ENCODE measurements at regions not wholly inside any gene's neighbourhood (a gene's known extent, or its start where the extent isn't known, plus 50 kb on each side); places are given as distances from the start of the nearest gene placed in this dataset.

DNA sequence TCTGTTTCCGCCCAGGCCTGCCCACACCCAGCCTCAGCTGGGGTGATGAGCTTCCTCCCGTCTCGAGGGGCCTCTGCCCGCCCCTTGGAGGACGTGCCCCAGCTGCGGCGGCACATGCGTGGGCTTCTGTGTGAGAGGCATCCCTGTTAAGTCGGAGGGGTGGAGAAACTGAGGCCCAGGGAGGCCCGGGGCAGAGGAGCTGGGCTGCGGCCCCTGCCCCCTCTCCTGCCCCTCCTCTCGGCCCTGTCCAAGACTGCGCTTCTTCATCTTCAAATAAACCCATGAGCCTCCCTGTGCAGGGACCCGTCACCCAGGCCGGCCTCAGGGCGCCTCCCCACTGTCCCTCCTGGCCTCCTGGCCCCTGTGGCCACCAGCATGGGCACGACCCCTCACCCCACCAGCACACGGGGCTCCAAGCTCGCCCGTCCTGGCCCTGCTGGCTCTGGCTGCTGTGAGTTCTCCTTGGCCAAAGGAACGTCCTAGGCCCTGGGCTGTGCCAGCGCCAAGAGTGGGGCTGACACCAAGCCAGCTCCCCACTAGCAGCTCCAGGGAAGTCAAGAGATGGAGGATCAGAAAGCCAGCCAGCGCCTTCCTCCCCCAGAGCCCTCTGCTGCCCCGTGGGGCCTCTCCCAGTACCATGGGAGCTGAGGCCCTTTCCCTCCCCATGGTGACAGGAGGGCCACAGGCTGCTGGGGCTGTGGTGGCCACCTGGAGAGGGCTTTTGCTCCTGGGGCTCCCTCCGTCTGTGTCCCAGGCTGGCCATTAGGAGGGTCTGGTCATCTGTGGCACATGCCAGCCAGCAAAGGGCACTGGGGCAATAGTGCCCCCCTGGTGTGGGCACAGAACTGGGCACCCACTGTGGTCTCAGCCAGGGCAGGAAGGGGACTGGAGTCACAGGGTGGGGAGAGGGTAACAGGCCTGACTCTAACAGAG lies 180.4 kb downstream of the KIF26A start:
- DNase-seq (ENCODE audit: extremely low read depth in 1 of 2, low read depth in 1 of 2), result no peak

GRCh38 chr14:104319491-104320241 lies 181.3 kb downstream of the KIF26A start:
- DNase-seq (ENCODE audit: extremely low read depth in 1 of 2, low read depth in 1 of 2), result no peak

GRCh38 chr14:104320611-104321086 lies 182.3 kb downstream of the KIF26A start:
- no peak for DNase-seq (ENCODE audit: extremely low read depth in 1 of 2, low read depth in 1 of 2)

DNA sequence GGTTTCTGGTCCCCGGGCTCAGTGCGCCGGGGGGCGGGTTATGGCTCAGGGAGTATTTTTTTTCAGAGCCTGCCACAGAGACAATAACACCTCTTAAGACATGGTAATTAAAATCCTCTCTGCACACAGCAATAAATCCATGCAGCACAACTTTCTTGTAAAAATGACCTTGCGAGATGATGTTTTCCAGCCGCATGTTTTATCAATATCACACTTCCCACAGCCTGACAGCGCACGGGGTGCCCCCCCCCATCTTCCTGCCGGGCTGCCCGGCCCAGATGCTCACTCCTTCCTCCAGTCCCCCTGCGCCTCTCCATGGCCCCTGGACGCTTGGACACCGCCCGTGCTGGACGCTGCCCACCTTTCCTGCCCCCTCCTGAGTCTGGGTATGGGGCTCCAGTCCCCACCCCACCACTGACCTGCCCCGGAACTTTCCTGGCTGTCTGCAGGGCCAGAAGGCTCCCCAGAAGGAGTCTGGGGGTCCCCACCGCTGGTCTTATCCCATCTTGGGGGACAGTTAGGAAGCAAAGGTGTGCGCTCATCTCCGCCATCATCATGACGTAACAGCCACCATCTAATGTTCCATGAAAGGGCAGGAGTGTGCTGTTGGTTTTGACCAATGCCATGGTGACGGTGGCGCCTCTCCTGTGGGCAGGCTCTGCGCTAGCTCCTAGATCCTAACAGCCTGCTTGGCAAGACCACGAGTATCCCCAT lies 182.9 kb downstream of the KIF26A start:
- no peak for DNase-seq (ENCODE audit: extremely low read depth in 1 of 2, low read depth in 1 of 2)

DNA sequence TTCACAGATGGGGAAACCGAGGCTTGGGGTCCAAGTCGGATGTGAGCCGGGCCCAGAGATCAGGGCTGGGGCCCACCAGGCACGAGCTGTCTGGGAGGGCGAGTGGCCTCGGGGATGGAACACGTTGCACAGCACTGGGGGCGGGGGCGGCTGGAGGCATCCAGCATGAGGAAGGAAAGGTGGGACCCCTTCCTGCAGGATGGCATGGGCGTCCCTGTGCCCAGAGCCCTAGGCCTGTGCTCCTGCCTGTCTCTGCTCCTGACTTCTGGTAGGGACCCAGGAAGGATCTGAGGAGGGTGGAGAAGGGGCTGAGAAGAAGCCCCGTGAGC lies 183.4 kb downstream of the KIF26A start:
- DNase-seq (ENCODE audit: extremely low read depth in 1 of 2, low read depth in 1 of 2), result no peak

DNA sequence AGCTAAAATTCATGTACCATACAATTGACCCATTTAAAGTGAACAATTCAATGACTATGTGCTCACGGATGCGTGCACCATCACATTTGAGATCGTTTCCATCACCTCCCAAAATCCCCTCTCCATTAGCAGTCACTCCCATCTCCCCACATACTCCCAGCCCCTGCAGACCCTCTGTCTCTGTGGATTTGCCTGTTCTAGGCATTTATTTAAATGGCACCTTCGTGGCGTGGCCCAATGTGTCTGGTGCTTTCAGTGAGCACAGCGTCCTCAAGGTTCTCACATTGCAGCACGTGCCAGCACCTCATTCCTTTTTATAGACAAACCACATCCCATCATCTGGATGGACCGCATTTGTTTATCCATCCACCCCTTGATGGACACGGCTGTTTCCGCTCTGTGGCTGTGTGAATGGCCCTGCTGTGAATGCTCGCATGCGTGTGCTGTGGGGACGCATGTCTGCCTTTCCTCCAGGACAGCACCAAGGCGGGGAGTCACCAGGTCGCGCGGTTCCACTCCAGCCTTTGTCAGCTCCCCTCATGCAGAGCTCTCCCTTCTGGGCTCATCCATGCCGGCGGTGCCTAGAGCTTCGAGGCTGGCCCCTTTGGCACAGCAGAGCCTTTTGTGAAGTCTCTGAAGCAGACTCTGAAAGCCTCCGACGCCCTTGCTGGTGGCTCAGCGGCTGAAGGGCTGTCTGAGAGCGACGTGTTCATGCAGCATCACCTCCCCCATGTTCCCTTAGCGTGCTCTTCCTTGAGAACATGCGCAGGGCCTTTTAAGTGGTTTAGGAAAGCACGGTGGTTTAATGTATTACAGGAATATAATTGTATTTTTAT lies 184.4 kb downstream of the KIF26A start:
- no peak for DNase-seq (ENCODE audit: extremely low read depth in 1 of 2, low read depth in 1 of 2)

DNA sequence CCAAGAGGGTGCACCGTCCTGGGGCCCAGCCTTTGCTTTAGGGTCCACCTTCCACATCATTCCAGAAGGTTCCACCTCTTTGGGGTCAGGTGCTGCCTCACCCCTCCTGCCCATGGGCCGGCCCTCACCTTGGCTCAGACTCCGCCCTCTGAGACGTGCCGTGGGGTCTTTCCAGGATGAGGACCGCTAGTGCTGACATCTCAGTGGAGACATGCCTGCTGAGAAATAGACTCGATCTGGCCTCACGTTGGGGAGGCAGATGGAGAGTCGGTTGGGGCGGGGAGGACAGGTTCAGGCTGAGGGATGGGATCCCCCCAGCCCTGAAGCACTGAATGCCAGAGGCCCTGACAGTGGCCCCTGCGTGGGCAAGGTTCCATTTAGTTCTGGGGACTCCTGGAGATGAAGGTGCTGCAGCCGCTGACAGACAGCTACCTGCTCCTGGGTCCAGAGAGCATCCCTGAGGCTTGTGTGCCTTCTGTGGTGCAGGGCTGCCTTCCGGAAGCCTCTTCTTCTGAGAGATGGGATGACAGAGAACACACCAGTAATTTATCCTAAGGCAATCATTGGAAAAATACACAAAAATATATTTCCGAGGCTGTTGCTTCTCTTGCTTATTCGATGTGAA lies 185.3 kb downstream of the KIF26A start:
- DNase-seq (ENCODE audit: extremely low read depth in 1 of 2, low read depth in 1 of 2), result no peak

DNA sequence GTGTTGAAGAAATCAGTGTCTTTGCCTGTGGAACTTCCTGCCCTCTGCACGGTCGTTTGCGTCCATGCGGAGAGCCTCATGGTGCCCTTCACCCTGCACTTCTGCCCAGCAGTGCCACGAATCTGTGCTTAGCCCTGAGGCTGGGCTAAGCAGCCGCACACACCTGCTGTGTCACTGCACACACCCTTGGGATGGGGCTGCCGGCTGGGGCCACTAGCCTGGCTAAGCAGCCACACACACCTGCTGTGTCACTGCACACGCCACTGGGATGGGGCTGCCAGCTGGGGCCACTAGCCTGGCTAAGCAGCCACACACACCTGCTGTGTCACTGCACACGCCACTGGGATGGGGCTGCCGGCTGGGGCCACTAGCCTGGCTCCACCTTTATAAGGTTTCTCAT lies 188.5 kb downstream of the KIF26A start:
- no peak for DNase-seq (ENCODE audit: extremely low read depth in 1 of 2, low read depth in 1 of 2)

GRCh38 chr14:104328607-104329006 lies 190.2 kb downstream of the KIF26A start:
- no peak for DNase-seq (ENCODE audit: extremely low read depth in 1 of 2, low read depth in 1 of 2)

- no peak for DNase-seq (ENCODE audit: extremely low read depth in 1 of 2, low read depth in 1 of 2)
These were observed 191.4 kb downstream of the KIF26A start for GRCh38 chr14:104329793-104330192.

DNA sequence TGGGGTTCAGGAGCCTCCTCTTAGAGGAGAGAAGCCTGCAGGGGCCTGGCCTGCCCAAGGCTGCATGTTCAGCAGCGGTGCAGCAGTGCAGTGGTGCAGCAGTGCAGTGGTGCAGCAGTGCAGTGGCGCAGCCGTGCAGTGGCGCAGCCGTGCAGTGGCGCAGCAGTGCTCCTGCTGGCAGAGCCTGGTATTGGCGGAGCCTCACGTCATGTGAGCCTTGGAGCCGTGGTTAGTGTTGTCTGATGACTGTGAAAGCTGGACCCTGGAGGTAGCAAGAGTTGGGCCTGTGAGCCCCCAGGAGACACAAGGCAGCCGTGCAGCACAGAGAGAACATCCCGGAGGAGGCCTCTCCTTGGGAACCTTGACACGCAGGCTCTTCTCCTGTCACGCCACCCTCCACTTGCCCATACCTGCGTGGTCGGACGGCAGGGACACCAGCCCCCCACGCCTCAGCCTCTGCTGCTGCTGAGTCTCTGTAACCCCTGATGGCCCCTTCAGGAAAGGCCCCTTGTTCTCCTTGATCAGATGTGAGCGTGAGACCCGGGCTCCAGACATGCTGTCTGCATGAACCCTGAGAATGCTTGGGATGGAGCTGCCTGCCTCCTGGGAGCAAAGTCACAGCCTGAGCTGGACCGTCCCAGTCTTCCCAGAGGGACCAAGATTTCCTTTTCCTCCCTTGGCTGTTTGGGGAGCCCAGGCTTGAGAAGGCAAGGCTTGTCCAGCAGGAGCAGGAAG lies 193.7 kb downstream of the KIF26A start:
- DNase-seq (ENCODE audit: extremely low read depth in 1 of 2, low read depth in 1 of 2), result no peak

- no peak for DNase-seq (ENCODE audit: extremely low read depth in 1 of 2, low read depth in 1 of 2)
These were observed 194.4 kb downstream of the KIF26A start for GRCh38 chr14:104332634-104333270.

- DNase-seq (ENCODE audit: extremely low read depth in 1 of 2, low read depth in 1 of 2), result no peak
These were observed 195.4 kb downstream of the KIF26A start for GRCh38 chr14:104333646-104334423.

- DNase-seq (ENCODE audit: extremely low read depth in 1 of 2, low read depth in 1 of 2), result no peak
These were observed 196.2 kb downstream of the KIF26A start for GRCh38 chr14:104334424-104335161.

GRCh38 chr14:104335176-104335575 lies 196.8 kb downstream of the KIF26A start:
- no peak for DNase-seq (ENCODE audit: extremely low read depth in 1 of 2, low read depth in 1 of 2)

DNA sequence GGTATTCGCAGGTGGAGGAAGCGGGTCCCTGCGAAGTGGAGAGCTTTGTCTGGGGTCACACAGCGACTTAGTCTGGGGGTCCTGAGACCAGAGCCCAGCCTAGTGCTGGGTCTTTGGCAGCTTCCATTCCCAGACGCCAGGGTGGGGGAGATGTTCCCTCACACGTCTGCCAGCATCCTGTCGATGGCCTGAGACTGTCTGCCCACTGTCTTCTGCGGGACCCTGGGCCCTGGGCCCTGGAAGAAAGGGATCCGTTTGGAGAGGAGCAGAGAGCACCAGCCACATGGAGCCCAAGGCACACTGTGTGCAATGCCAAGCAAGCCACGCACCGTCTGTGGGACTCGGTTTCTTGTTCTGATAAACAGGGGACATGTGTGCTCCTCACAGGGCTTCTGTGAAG lies 197.2 kb downstream of the KIF26A start:
- DNase-seq (ENCODE audit: extremely low read depth in 1 of 2, low read depth in 1 of 2), result no peak

GRCh38 chr14:104337351-104337750 lies 199.0 kb downstream of the KIF26A start:
- no peak for DNase-seq (ENCODE audit: extremely low read depth in 1 of 2, low read depth in 1 of 2)
